K562 (cell line): ENCODE measurements at regions not wholly inside any gene's neighbourhood (a gene's known extent, or its start where the extent isn't known, plus 50 kb on each side); places are given as distances from the start of the nearest gene placed in this dataset.

Experiments used
- ATAC-seq: fragments of 200-7000 bp; cut with Tn5 transposase; 3 replicates; pipeline ENCODE4 v1.9.1; 2020; ENCODE audit warnings: moderate library complexity
- BruUV-seq: library from RNA; stranded (reverse); fragments of 400-500 nt; replicated peaks from 2 replicates; lab custom pipeline; 2021; lab: Mats Ljungman, UMichigan
- CTCF ChIA-PET: fragments of 300-600 bp; formaldehyde crosslinking; extraction: SDS; loops from one replicate; lab custom pipeline; 2021; ENCODE audit warnings: low intra/inter-chr PET ratio; lab: Yijun Ruan, JAX
- POLR2A ChIA-PET: fragments of 300-600, 350-650 bp; sonication (Branson Sonifier 250); formaldehyde crosslinking; extraction: SDS; loops from one replicate; lab custom pipeline; 2021; ENCODE audit warnings: antibody characterized with exemption, inconsistent platforms; lab: Yijun Ruan, JAX
- DNase-seq, 4 experiments: peaks; one replicate each; pipeline versions ENCODE4 v3.0.0 to v3.0.0-alpha.2; 2011 to 2018; ENCODE audit warnings: low spot score in 3 of 4, mixed read lengths in 3 of 4; ENCODE audit errors: extremely low read depth in 1 of 4
- FAIRE-seq: peaks from 2 replicates; lab custom pipeline; 2011; peaks lifted over from hg19 to GRCh38; lab: Jason Lieb, UNC
- H2AFZ ChIP-seq: 2 replicates; pipeline ENCODE4 v1.6.0; 2011; ENCODE audit warnings: low read depth, low read length, control low read depth, inconsistent platforms
- H3K27ac ChIP-seq: fragments of 200-600 bp; 3 replicates; pipeline ENCODE4 v1.8.0; 2011; ENCODE audit warnings: low read depth, mild to moderate bottlenecking, control low read depth, inconsistent platforms, low read length, moderate library complexity, mixed read lengths; ENCODE audit errors: extremely low read depth
- H3K27me3 ChIP-seq, 2 experiments: fragments of 300-600 bp in 1 of 2; 2 replicates in 1 of 2; 3 replicates in 1 of 2; pipeline versions ENCODE4 v1.6.0 to v1.8.0; 2011; ENCODE audit warnings: inconsistent platforms in 2 of 2, low read length in 2 of 2, mild to moderate bottlenecking in 1 of 2, mixed read lengths in 1 of 2, moderate library complexity in 1 of 2; ENCODE audit not compliant: control insufficient read depth in 2 of 2, insufficient read depth in 2 of 2
- H3K36me3 ChIP-seq: fragments of 300-600 bp; 3 replicates; pipeline ENCODE4 v1.8.0; 2011; ENCODE audit warnings: mild to moderate bottlenecking, low read length, inconsistent platforms; ENCODE audit not compliant: control insufficient read depth, insufficient read depth
- H3K4me1 ChIP-seq, 2 experiments: fragments of 200-600 bp in 1 of 2; replicated peaks in 1 of 2; 2 replicates in 1 of 2; 3 replicates in 1 of 2; pipeline versions ENCODE4 v1.5.1 to v1.8.0; 2011; ENCODE audit warnings: inconsistent platforms in 2 of 2, low read length in 2 of 2, mild to moderate bottlenecking in 1 of 2, mixed read lengths in 1 of 2, moderate library complexity in 1 of 2; ENCODE audit not compliant: control insufficient read depth in 2 of 2, insufficient read depth in 2 of 2
- H3K4me2 ChIP-seq: 2 replicates; pipeline ENCODE4 v1.6.1; 2011; ENCODE audit warnings: low read length, control low read depth, inconsistent platforms, mixed read lengths; ENCODE audit not compliant: insufficient read depth
- H3K4me3 ChIP-seq: fragments of 200-600 bp; sonication (generic), shearing (Covaris generic); 2 replicates; pipeline ENCODE4 v1.5.1; 2016; ENCODE audit warnings: control low read depth, inconsistent platforms
- H3K79me2 ChIP-seq: fragments of 200-600 bp; 3 replicates; pipeline ENCODE4 v1.8.0; 2011; ENCODE audit warnings: low read length, inconsistent platforms; ENCODE audit not compliant: control insufficient read depth, insufficient read depth
- H3K9ac ChIP-seq, 2 experiments: 2 replicates each; pipeline versions ENCODE4 v1.6.0 to v1.6.1; 2011; ENCODE audit warnings: low read depth in 2 of 2, low read length in 2 of 2, control low read depth in 1 of 2, inconsistent platforms in 1 of 2, mild to moderate bottlenecking in 1 of 2, mixed read lengths in 1 of 2; ENCODE audit not compliant: insufficient read depth in 1 of 2
- H3K9me1 ChIP-seq: one replicate; pipeline ENCODE4 v1.6.0; 2011; ENCODE audit warnings: inconsistent platforms, mild to moderate bottlenecking, low read length, moderate library complexity; ENCODE audit not compliant: control insufficient read depth, insufficient read depth
- H3K9me3 ChIP-seq: replicated peaks from 2 replicates; pipeline ENCODE4 v1.5.1; 2011; ENCODE audit warnings: low read depth, low read length, inconsistent platforms; ENCODE audit not compliant: control insufficient read depth, insufficient read depth
- H4K20me1 ChIP-seq: replicated peaks from 2 replicates; pipeline ENCODE4 v1.6.1; 2011; ENCODE audit warnings: low read length, inconsistent platforms, mixed read lengths; ENCODE audit not compliant: control insufficient read depth, insufficient read depth
- HDAC2 ChIP-seq: fragments of 450-650 bp; IDR thresholded peaks from 2 replicates; pipeline ENCODE4 v1.6.1; 2016; ENCODE audit warnings: mild to moderate bottlenecking
- ZNF274 ChIP-seq: IDR thresholded peaks from 2 replicates; pipeline ENCODE4 v1.6.1; 2011; ENCODE audit warnings: low read depth, mild to moderate bottlenecking, low read length, moderate library complexity, borderline replicate concordance
- ZNF354B ChIP-seq: fragments of 250-450 bp; sonication (Bioruptor Pico); IDR thresholded peaks from 2 replicates; pipeline ENCODE4 v1.4.0; 2020
- WGBS: fragments of 100-300 bp; shearing (Covaris generic); methylation state at CpG from one replicate; pipeline ENCODE4 v1.1.6; 2016; ENCODE audit warnings: low coverage, mixed read lengths; ENCODE audit not compliant: insufficient coverage; ENCODE audit errors: missing lambda C conversion rate; 5-methylcytosine and 5-hydroxymethylcytosine counted together
- in situ Hi-C: fragments of 300-500 bp; cut with MboI; formaldehyde crosslinking; loops from 4 replicates; pipeline ENCODE4 v1.15.0; 2018; ENCODE audit warnings: inconsistent platforms, mixed read lengths
- intact Hi-C: fragments of 100-400 bp; cut with micrococcal nuclease; formaldehyde crosslinking; loops from 2 replicates; pipeline ENCODE4 v1.14.2; 2022
- TF ChIP-seq, protein P1 (sequence below), 2 experiments: IDR thresholded peaks; 2 replicates each; pipeline ENCODE4 v1.6.1; 2012; ENCODE audit warnings: improper control_type of control experiment in 2 of 2, low read depth in 2 of 2, low read length in 2 of 2, borderline replicate concordance in 1 of 2
- TF ChIP-seq, protein P2 (sequence below): sonication (generic); formaldehyde crosslinking; IDR thresholded peaks from 2 replicates; pipeline ENCODE4 v1.8.0; 2023; ENCODE audit warnings: mild to moderate bottlenecking, missing genetic modification reagents
- TF ChIP-seq, protein P3 (sequence below): sonication (generic); formaldehyde crosslinking; IDR thresholded peaks from 2 replicates; pipeline ENCODE4 v1.8.1; 2023; ENCODE audit warnings: mild to moderate bottlenecking, missing genetic modification reagents

DNA sequence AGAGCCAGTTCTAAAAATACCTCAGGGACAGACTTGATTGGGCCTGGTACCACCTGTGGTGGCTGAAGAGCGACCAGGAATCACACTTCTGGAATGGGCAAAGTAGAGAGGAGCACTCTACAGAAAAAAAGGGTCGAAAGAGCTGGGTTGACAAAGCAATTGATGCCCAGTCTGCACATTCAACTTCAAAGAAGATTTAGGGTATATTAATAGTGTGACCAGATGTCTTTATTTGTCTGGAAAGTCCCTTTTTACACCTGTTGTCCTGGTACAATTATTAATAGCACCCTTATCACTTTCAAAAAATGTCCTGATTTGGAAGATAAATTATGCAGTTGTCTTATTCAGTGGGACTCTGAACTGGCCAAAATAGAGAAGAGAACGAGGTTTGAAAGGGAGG, 137.5 kb downstream of the DYRK2 start:
- no peak for ATAC-seq
- H3K4me3 ChIP-seq: no peak overlapping the region
- intact Hi-C loops: loop anchor here (1.0 kb wide), 1 partner anchor 20 kb away; no protein-coding TSS in a partner anchor
- no peak overlapping the region for H2AFZ ChIP-seq
- H3K27ac ChIP-seq: no peak overlapping the region
- TF ChIP-seq, protein P1, sequence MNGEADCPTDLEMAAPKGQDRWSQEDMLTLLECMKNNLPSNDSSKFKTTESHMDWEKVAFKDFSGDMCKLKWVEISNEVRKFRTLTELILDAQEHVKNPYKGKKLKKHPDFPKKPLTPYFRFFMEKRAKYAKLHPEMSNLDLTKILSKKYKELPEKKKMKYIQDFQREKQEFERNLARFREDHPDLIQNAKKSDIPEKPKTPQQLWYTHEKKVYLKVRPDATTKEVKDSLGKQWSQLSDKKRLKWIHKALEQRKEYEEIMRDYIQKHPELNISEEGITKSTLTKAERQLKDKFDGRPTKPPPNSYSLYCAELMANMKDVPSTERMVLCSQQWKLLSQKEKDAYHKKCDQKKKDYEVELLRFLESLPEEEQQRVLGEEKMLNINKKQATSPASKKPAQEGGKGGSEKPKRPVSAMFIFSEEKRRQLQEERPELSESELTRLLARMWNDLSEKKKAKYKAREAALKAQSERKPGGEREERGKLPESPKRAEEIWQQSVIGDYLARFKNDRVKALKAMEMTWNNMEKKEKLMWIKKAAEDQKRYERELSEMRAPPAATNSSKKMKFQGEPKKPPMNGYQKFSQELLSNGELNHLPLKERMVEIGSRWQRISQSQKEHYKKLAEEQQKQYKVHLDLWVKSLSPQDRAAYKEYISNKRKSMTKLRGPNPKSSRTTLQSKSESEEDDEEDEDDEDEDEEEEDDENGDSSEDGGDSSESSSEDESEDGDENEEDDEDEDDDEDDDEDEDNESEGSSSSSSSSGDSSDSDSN (IDR thresholded peaks at IDR 0.05; ENCODE audit: borderline replicate concordance in 1 of 2, low read depth in 2 of 2, low read length in 2 of 2): no peak
- TF ChIP-seq, protein P2, sequence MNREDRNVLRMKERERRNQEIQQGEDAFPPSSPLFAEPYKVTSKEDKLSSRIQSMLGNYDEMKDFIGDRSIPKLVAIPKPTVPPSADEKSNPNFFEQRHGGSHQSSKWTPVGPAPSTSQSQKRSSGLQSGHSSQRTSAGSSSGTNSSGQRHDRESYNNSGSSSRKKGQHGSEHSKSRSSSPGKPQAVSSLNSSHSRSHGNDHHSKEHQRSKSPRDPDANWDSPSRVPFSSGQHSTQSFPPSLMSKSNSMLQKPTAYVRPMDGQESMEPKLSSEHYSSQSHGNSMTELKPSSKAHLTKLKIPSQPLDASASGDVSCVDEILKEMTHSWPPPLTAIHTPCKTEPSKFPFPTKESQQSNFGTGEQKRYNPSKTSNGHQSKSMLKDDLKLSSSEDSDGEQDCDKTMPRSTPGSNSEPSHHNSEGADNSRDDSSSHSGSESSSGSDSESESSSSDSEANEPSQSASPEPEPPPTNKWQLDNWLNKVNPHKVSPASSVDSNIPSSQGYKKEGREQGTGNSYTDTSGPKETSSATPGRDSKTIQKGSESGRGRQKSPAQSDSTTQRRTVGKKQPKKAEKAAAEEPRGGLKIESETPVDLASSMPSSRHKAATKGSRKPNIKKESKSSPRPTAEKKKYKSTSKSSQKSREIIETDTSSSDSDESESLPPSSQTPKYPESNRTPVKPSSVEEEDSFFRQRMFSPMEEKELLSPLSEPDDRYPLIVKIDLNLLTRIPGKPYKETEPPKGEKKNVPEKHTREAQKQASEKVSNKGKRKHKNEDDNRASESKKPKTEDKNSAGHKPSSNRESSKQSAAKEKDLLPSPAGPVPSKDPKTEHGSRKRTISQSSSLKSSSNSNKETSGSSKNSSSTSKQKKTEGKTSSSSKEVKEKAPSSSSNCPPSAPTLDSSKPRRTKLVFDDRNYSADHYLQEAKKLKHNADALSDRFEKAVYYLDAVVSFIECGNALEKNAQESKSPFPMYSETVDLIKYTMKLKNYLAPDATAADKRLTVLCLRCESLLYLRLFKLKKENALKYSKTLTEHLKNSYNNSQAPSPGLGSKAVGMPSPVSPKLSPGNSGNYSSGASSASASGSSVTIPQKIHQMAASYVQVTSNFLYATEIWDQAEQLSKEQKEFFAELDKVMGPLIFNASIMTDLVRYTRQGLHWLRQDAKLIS (CRISPR knock-in tag): no peak
- no peak for TF ChIP-seq ZNF274
- no peak for TF ChIP-seq HDAC2
- TF ChIP-seq, protein P3, sequence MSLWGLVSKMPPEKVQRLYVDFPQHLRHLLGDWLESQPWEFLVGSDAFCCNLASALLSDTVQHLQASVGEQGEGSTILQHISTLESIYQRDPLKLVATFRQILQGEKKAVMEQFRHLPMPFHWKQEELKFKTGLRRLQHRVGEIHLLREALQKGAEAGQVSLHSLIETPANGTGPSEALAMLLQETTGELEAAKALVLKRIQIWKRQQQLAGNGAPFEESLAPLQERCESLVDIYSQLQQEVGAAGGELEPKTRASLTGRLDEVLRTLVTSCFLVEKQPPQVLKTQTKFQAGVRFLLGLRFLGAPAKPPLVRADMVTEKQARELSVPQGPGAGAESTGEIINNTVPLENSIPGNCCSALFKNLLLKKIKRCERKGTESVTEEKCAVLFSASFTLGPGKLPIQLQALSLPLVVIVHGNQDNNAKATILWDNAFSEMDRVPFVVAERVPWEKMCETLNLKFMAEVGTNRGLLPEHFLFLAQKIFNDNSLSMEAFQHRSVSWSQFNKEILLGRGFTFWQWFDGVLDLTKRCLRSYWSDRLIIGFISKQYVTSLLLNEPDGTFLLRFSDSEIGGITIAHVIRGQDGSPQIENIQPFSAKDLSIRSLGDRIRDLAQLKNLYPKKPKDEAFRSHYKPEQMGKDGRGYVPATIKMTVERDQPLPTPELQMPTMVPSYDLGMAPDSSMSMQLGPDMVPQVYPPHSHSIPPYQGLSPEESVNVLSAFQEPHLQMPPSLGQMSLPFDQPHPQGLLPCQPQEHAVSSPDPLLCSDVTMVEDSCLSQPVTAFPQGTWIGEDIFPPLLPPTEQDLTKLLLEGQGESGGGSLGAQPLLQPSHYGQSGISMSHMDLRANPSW (CRISPR knock-in tag): no peak
- no peak for TF ChIP-seq ZNF354B (CRISPR knock-in tag)
- TF ChIP-seq, all 486 proteins: peak for 0
- CTCF ChIA-PET: no interaction called here
- Histone ChIP-seq H3K9ac (no peak overlapping the region), H3K27me3 (no peaks in the 10 kb centered on the region), H3K79me2 (no peaks in the 10 kb centered on the region), H3K9me3 (no peaks in the 10 kb centered on the region), H3K4me1 (no peaks in the 10 kb centered on the region), H4K20me1 (no peaks in the 10 kb centered on the region), H3K9me1 (no peaks in the 10 kb centered on the region), H3K4me2 (no peak overlapping the region), H3K36me3 (no peaks in the 10 kb centered on the region)
- 0% methylated on average over 3 of the region's 3 CpGs for WGBS
- FAIRE-seq (no peak), DNase-seq (no peak)
- no TSS peak for BruUV-seq
- POLR2A ChIA-PET: no interaction called here
- in situ Hi-C loops: no loop called here
